HepG2 (cell line): ENCODE measurements at regions not wholly inside any gene's neighbourhood (a gene's known extent, or its start where the extent isn't known, plus 50 kb on each side); places are given as distances from the start of the nearest gene placed in this dataset.

Source experiments
- ARNTL ChIP-seq: sonication (generic); formaldehyde crosslinking; IDR thresholded peaks from 2 replicates; pipeline ENCODE4 v1.4.0; 2020; ENCODE audit warnings: mild to moderate bottlenecking, missing genetic modification reagents
- BHLHE40 ChIP-seq: IDR thresholded peaks from 2 replicates; pipeline ENCODE4 v1.6.1; 2011; ENCODE audit warnings: low read length, improper control_type of control experiment
- FOXP4 ChIP-seq: sonication (generic); formaldehyde crosslinking; IDR thresholded peaks from 2 replicates; pipeline ENCODE4 v1.4.0; 2020; ENCODE audit warnings: missing genetic modification reagents
- HDAC1 ChIP-seq: sonication (generic); formaldehyde crosslinking; IDR thresholded peaks from 2 replicates; pipeline ENCODE4 v1.5.1; 2020; ENCODE audit warnings: mild to moderate bottlenecking, missing genetic modification reagents
- HDAC2 ChIP-seq: sonication (generic); formaldehyde crosslinking; IDR thresholded peaks from 2 replicates; pipeline ENCODE4 v1.4.0; 2020; ENCODE audit warnings: missing genetic modification reagents
- HHEX ChIP-seq: IDR thresholded peaks from 2 replicates; pipeline ENCODE4 v1.6.1; 2016; ENCODE audit warnings: control low read depth
- KLF16 ChIP-seq, 2 experiments: sonication (generic) in 1 of 2; formaldehyde crosslinking in 1 of 2; IDR thresholded peaks; 2 replicates each; pipeline versions ENCODE4 v1.6.1 to v1.8.0; 2016 to 2023; ENCODE audit warnings: missing genetic modification reagents in 2 of 2, missing compliant biosample characterization in 1 of 2
- MED13 ChIP-seq: sonication (generic); formaldehyde crosslinking; IDR thresholded peaks from 2 replicates; pipeline ENCODE4 v1.5.0; 2020; ENCODE audit warnings: missing genetic modification reagents
- MEF2D ChIP-seq: sonication (generic); formaldehyde crosslinking; IDR thresholded peaks from 2 replicates; pipeline ENCODE4 v1.5.1; 2020; ENCODE audit warnings: mild to moderate bottlenecking, missing genetic modification reagents
- PHF5A ChIP-seq: IDR thresholded peaks from one replicate; pipeline ENCODE4 v1.6.1; 2018; ENCODE audit warnings: low read depth, missing genetic modification reagents; ENCODE audit not compliant: unreplicated experiment
- THRA ChIP-seq: sonication (generic); formaldehyde crosslinking; IDR thresholded peaks from 2 replicates; pipeline ENCODE4 v1.4.0; 2020; ENCODE audit warnings: missing genetic modification reagents, borderline replicate concordance
- TF ChIP-seq, protein P1 (sequence below): sonication (generic); formaldehyde crosslinking; IDR thresholded peaks from 2 replicates; pipeline ENCODE4 v1.4.0; 2020; ENCODE audit warnings: missing genetic modification reagents, mild to moderate bottlenecking, borderline replicate concordance
- TF ChIP-seq, protein P2 (sequence below): sonication (generic); formaldehyde crosslinking; IDR thresholded peaks from 2 replicates; pipeline ENCODE4 v1.4.0; 2020; ENCODE audit warnings: missing genetic modification reagents
- TF ChIP-seq, protein P3 (sequence below): IDR thresholded peaks from 2 replicates; pipeline ENCODE4 v1.6.1; 2016

DNA sequence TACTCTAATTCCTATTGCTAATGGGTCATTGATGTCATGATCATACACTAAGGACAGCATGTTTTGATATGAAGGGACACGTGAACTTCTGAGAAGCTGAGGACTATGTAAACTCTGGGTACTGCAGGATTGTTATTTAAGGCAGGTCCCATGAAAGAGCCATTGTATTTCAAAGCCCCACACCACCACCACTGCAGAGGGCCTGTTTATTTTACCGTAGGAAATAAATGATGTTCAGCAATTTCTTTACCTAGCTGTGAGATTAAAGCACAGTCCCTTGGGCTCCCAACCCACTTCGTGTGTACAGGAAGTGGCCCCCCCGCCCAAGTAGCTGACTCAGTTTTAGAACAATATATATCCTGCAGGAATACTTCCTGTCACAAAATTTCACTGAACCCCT lies 89.8 kb upstream of the ACSL4 start (continued):
- TF ChIP-seq, protein P1, sequence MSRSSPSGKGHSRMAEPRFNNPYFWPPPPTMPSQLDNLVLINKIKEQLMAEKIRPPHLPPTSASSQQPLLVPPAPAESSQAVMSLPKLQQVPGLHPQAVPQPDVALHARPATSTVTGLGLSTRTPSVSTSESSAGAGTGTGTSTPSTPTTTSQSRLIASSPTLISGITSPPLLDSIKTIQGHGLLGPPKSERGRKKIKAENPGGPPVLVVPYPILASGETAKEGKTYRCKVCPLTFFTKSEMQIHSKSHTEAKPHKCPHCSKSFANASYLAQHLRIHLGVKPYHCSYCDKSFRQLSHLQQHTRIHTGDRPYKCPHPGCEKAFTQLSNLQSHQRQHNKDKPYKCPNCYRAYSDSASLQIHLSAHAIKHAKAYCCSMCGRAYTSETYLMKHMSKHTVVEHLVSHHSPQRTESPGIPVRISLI (CRISPR knock-in tag) = no peak; the same call in 1 of the 2 replicates
- TF ChIP-seq, protein P2, sequence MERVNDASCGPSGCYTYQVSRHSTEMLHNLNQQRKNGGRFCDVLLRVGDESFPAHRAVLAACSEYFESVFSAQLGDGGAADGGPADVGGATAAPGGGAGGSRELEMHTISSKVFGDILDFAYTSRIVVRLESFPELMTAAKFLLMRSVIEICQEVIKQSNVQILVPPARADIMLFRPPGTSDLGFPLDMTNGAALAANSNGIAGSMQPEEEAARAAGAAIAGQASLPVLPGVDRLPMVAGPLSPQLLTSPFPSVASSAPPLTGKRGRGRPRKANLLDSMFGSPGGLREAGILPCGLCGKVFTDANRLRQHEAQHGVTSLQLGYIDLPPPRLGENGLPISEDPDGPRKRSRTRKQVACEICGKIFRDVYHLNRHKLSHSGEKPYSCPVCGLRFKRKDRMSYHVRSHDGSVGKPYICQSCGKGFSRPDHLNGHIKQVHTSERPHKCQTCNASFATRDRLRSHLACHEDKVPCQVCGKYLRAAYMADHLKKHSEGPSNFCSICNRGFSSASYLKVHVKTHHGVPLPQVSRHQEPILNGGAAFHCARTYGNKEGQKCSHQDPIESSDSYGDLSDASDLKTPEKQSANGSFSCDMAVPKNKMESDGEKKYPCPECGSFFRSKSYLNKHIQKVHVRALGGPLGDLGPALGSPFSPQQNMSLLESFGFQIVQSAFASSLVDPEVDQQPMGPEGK (CRISPR knock-in tag) = peak; percentile 95
- TF ChIP-seq HDAC1 (CRISPR knock-in tag) (no peak), FOXP4 (CRISPR knock-in tag) (peak; percentile 86), HDAC2 (CRISPR knock-in tag) (peak; percentile 46; the same call in 1 of the 2 replicates), BHLHE40 (peak; percentile 66), PHF5A (CRISPR knock-in tag) (no peak), HHEX (CRISPR knock-in tag) (peak; percentile 25; the same call in 1 of the 2 replicates), ARNTL (CRISPR knock-in tag) (peak; percentile 92), KLF16 (CRISPR knock-in tag; IDR thresholded peaks at IDR 0.05) (0 out of 4 replicates have a peak, but pooled peaks of 1 of the 2 experiments have one; percentile 42), THRA (CRISPR knock-in tag) (peak; percentile 69; the same call in 1 of the 2 replicates), MEF2D (CRISPR knock-in tag) (peak; percentile 72; the same call in 1 of the 2 replicates), MED13 (CRISPR knock-in tag) (0 out of 2 replicates have a peak, but pooled peaks have one; percentile 43)
- TF ChIP-seq, protein P3, sequence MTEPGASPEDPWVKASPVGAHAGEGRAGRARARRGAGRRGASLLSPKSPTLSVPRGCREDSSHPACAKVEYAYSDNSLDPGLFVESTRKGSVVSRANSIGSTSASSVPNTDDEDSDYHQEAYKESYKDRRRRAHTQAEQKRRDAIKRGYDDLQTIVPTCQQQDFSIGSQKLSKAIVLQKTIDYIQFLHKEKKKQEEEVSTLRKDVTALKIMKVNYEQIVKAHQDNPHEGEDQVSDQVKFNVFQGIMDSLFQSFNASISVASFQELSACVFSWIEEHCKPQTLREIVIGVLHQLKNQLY (CRISPR knock-in tag) = peak; percentile 89
